H9 (cell line): ENCODE measurements at regions not wholly inside any gene's neighbourhood (a gene's known extent, or its start where the extent isn't known, plus 50 kb on each side); places are given as distances from the start of the nearest gene placed in this dataset.
"Not testable (repeated sequence)": the region's sequence is repeated elsewhere in the genome, so short reads cannot be mapped to it uniquely, and the experiment has no call there.

Source experiments
- DNase-seq: peaks from one replicate; pipeline ENCODE4 v3.0.0-alpha.2; 2017
- H2AFZ ChIP-seq: one replicate; pipeline ENCODE4 v1.6.1; 2013; ENCODE audit warnings: mild to moderate bottlenecking, low read length, control low read depth, moderate library complexity
- H2AK5ac ChIP-seq: 2 replicates; pipeline ENCODE4 v1.6.1; 2013; ENCODE audit warnings: low read length, control low read depth, mixed read lengths; ENCODE audit not compliant: insufficient read length
- H2BK120ac ChIP-seq: one replicate; pipeline ENCODE4 v1.6.1; 2013; ENCODE audit warnings: low read depth, mild to moderate bottlenecking, low read length, control low read depth, inconsistent platforms; ENCODE audit not compliant: poor library complexity, severe bottlenecking
- H2BK12ac ChIP-seq: 2 replicates; pipeline ENCODE4 v1.6.1; 2013; ENCODE audit warnings: low read length, control low read depth, mixed read lengths, low read depth; ENCODE audit not compliant: insufficient read length
- H2BK15ac ChIP-seq: 2 replicates; pipeline ENCODE4 v1.6.1; 2013; ENCODE audit warnings: low read depth, low read length, control low read depth
- H2BK20ac ChIP-seq: one replicate; pipeline ENCODE4 v1.6.1; 2013; ENCODE audit warnings: low read depth, mild to moderate bottlenecking, low read length, control low read depth, inconsistent platforms; ENCODE audit not compliant: poor library complexity, severe bottlenecking
- H2BK5ac ChIP-seq: 2 replicates; pipeline ENCODE4 v1.6.1; 2013; ENCODE audit warnings: low read length, control low read depth, mixed read lengths; ENCODE audit not compliant: insufficient read length
- H3K14ac ChIP-seq: 2 replicates; pipeline ENCODE4 v1.6.1; 2013; ENCODE audit warnings: low read length, control low read depth; ENCODE audit not compliant: insufficient read depth
- H3K18ac ChIP-seq: 2 replicates; pipeline ENCODE4 v1.6.1; 2013; ENCODE audit warnings: low read depth, mild to moderate bottlenecking, mixed read lengths, low read length, control low read depth; ENCODE audit not compliant: insufficient read length
- H3K23ac ChIP-seq: 2 replicates; pipeline ENCODE4 v1.6.1; 2013; ENCODE audit warnings: low read length, control low read depth, mixed read lengths, low read depth; ENCODE audit not compliant: insufficient read length
- H3K23me2 ChIP-seq: 2 replicates; pipeline ENCODE4 v1.6.1; 2013; ENCODE audit warnings: low read depth, mild to moderate bottlenecking, mixed read lengths, low read length, control low read depth; ENCODE audit not compliant: insufficient read length, poor library complexity, severe bottlenecking
- H3K27ac ChIP-seq: 2 replicates; pipeline ENCODE4 v1.5.1; 2013; ENCODE audit warnings: low read length, control low read depth, mixed read lengths, low read depth; ENCODE audit not compliant: insufficient read length
- H3K27me3 ChIP-seq: 2 replicates; pipeline ENCODE4 v1.6.1; 2013; ENCODE audit warnings: low read length, control low read depth, inconsistent platforms; ENCODE audit not compliant: insufficient read depth
- H3K4ac ChIP-seq: 2 replicates; pipeline ENCODE4 v1.6.1; 2013; ENCODE audit warnings: low read depth, mild to moderate bottlenecking, control low read depth, inconsistent platforms, low read length, moderate library complexity
- H3K4me1 ChIP-seq: 2 replicates; pipeline ENCODE4 v1.6.1; 2013; ENCODE audit warnings: low read length, control low read depth, inconsistent platforms; ENCODE audit not compliant: insufficient read depth
- H3K4me2 ChIP-seq: 2 replicates; pipeline ENCODE4 v1.6.1; 2013; ENCODE audit warnings: low read length, control low read depth, mixed read lengths; ENCODE audit not compliant: insufficient read length, insufficient read depth
- H3K56ac ChIP-seq: 2 replicates; pipeline ENCODE4 v1.6.1; 2013; ENCODE audit warnings: low read depth, mild to moderate bottlenecking, mixed read lengths, low read length, control low read depth; ENCODE audit not compliant: insufficient read length
- H3K79me1 ChIP-seq: 2 replicates; pipeline ENCODE4 v1.6.1; 2013; ENCODE audit warnings: low read depth, mild to moderate bottlenecking, moderate library complexity, low read length, control low read depth, inconsistent platforms; ENCODE audit not compliant: insufficient read depth, poor library complexity, severe bottlenecking
- H3K79me2 ChIP-seq: 2 replicates; pipeline ENCODE4 v1.6.1; 2013; ENCODE audit warnings: low read length, control low read depth, inconsistent platforms; ENCODE audit not compliant: insufficient read depth
- H3K9ac ChIP-seq: 2 replicates; pipeline ENCODE4 v1.6.1; 2013; ENCODE audit warnings: low read length, control low read depth, mixed read lengths; ENCODE audit not compliant: insufficient read length; ENCODE audit errors: extremely low read depth
- H3K9me3 ChIP-seq: one replicate; pipeline ENCODE4 v1.6.1; 2013; ENCODE audit warnings: low read depth, low read length, inconsistent platforms; ENCODE audit not compliant: control insufficient read depth
- H3T11ph ChIP-seq: one replicate; pipeline ENCODE4 v1.6.1; 2013; ENCODE audit warnings: mild to moderate bottlenecking, low read length, control low read depth, inconsistent platforms
- H4K20me1 ChIP-seq: one replicate; pipeline ENCODE4 v1.6.1; 2013; ENCODE audit not compliant: control insufficient read depth, insufficient read length, insufficient read depth
- H4K5ac ChIP-seq: 2 replicates; pipeline ENCODE4 v1.6.1; 2013; ENCODE audit warnings: low read depth, mild to moderate bottlenecking, mixed read lengths, low read length, control low read depth; ENCODE audit not compliant: insufficient read length
- H4K8ac ChIP-seq: replicated peaks from 2 replicates; pipeline ENCODE4 v1.6.1; 2013; ENCODE audit warnings: low read length, control low read depth, mixed read lengths, low read depth; ENCODE audit not compliant: insufficient read length
- H4K91ac ChIP-seq: 2 replicates; pipeline ENCODE4 v1.6.1; 2013; ENCODE audit warnings: low read depth, mild to moderate bottlenecking, moderate library complexity, mixed read lengths, low read length, control low read depth; ENCODE audit not compliant: insufficient read length
- H3K27ac Mint-ChIP-seq, 3 experiments: 2 replicates in 2 of 3; 3 replicates in 1 of 3; pipeline ENCODE4 v1.8.0; 2020 to 2021; ENCODE audit warnings: mixed read lengths in 3 of 3, mild to moderate bottlenecking in 1 of 3, moderate library complexity in 1 of 3
- H3K27me3 Mint-ChIP-seq: 2 replicates; pipeline ENCODE4 v1.8.0; 2021; ENCODE audit warnings: low read depth, mild to moderate bottlenecking, moderate library complexity, mixed read lengths
- H3K36me3 Mint-ChIP-seq, 3 experiments: 2 replicates in 2 of 3; 3 replicates in 1 of 3; pipeline ENCODE4 v1.8.0; 2020 to 2021; ENCODE audit warnings: low read depth in 3 of 3, mixed read lengths in 3 of 3; ENCODE audit not compliant: insufficient read depth in 1 of 3
- H3K4me1 Mint-ChIP-seq, 2 experiments: 2 replicates each; pipeline ENCODE4 v1.8.0; 2020; ENCODE audit warnings: mixed read lengths in 2 of 2
- H3K4me3 Mint-ChIP-seq, 2 experiments: 2 replicates in 1 of 2; 3 replicates in 1 of 2; pipeline ENCODE4 v1.8.0; 2020 to 2021; ENCODE audit warnings: mild to moderate bottlenecking in 2 of 2, mixed read lengths in 2 of 2, moderate library complexity in 1 of 2
- H3K9me3 Mint-ChIP-seq, 2 experiments: 2 replicates in 1 of 2; 3 replicates in 1 of 2; pipeline ENCODE4 v1.8.0; 2020; ENCODE audit warnings: mild to moderate bottlenecking in 2 of 2, mixed read lengths in 2 of 2, moderate library complexity in 1 of 2
- WGBS: extraction: QIAGEN DNeasy Blood & Tissue Kit; methylation state at CpG from one replicate; pipeline ENCODE4 v1.1.7; 2013; ENCODE audit warnings: missing lambda C conversion rate, low lambda C conversion rate, mixed read lengths; ENCODE audit not compliant: insufficient read length; ENCODE audit errors: extremely low coverage; 5-methylcytosine and 5-hydroxymethylcytosine counted together
- TF ChIP-seq, protein P1 (sequence below): fragments of 200-600 bp; sonication (generic); conservative IDR thresholded peaks from 3 replicates; pipeline ENCODE4 v1.8.0; 2021; ENCODE audit warnings: antibody characterized with exemption, mild to moderate bottlenecking

DNA sequence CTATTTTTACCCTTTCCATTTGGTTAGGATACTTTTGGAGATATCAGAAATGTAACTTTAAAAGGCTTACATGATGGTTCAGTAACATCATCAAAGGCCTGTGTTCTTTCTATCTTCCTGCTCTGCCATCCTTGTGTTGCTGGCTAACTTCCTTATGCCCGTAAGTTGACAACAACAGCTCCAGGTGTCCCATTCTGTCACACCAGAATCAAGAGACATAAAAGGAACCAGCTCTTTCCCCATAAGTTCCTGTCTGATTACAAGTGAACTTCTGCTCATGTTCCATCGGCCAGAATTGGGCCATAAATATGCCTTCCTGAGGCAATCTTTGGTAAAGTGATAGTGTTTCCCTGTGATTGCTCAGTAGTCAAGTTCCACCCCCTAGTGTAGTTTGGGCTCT is 92.4 kb downstream of the FAM170A start:
- Mint-ChIP-seq H3K4me1 (0 out of 4 replicates have a peak, but pooled peaks cover 0 to 5% of the 10 kb centered on the region in 2 experiments), H3K36me3 (peaks cover 8 to 13% (median 10%) of the 10 kb centered on the region in 3 experiments), H3K4me3 (no peak overlapping the region), H3K9me3 (peaks cover 14 to 18% of the 10 kb centered on the region in 2 experiments), H3K27ac (peak overlapping the region in 1 of 3 experiments; percentile 38; a peak in 1 of 7 replicates), H3K27me3 (no peaks in the 10 kb centered on the region)
- Histone ChIP-seq H3K4ac (no peak overlapping the region), H2BK15ac (no peak overlapping the region), H3K56ac (no peak overlapping the region), H3K4me1 (no peaks in the 10 kb centered on the region), H2AFZ (no peak overlapping the region), H3K79me1 (no peaks in the 10 kb centered on the region), H2BK120ac (no peak overlapping the region), H3K4me2 (no peak overlapping the region), H4K5ac (no peak overlapping the region), H3T11ph (no peak overlapping the region), H2BK12ac (no peak overlapping the region), H3K27me3 (no peaks in the 10 kb centered on the region), H4K20me1 (no peaks in the 10 kb centered on the region), H3K27ac (no peak overlapping the region), H2AK5ac (no peak overlapping the region), H3K23ac (no peak overlapping the region), H3K79me2 (no peaks in the 10 kb centered on the region), H2BK5ac (no peak overlapping the region), H2BK20ac (no peak overlapping the region), H3K9ac (no peak overlapping the region), H3K9me3 (no peaks in the 10 kb centered on the region), H4K91ac (no peak overlapping the region), H3K18ac (no peak overlapping the region), H3K14ac (no peak overlapping the region), H3K23me2 (no peaks in the 10 kb centered on the region), H4K8ac (no peak overlapping the region)
- DNase-seq = no peak
- no CpG with 5 or more reads among the region's 2 CpGs for WGBS
- TF ChIP-seq, protein P1, sequence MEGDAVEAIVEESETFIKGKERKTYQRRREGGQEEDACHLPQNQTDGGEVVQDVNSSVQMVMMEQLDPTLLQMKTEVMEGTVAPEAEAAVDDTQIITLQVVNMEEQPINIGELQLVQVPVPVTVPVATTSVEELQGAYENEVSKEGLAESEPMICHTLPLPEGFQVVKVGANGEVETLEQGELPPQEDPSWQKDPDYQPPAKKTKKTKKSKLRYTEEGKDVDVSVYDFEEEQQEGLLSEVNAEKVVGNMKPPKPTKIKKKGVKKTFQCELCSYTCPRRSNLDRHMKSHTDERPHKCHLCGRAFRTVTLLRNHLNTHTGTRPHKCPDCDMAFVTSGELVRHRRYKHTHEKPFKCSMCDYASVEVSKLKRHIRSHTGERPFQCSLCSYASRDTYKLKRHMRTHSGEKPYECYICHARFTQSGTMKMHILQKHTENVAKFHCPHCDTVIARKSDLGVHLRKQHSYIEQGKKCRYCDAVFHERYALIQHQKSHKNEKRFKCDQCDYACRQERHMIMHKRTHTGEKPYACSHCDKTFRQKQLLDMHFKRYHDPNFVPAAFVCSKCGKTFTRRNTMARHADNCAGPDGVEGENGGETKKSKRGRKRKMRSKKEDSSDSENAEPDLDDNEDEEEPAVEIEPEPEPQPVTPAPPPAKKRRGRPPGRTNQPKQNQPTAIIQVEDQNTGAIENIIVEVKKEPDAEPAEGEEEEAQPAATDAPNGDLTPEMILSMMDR = no peak

DNA sequence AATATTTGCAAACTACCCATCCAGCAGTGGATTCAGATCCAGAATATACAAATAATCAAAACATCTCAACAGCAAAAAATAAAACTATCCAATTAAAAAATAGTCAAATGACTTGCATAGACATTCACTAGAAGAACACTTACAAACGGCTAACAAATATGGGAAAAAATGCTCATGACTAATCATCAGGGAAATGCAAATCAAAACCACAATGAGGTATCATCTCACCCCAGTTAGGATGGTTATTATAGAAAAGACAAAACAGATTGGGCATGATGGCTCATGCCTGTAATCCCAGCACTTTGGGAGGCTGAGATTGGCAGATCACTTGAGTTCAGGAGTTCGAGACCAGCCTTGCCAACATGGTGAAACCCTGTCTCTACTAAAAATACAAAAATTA is 95.9 kb downstream of the FAM170A start:
- not testable (repeated sequence) for H3K18ac ChIP-seq, H3K27ac Mint-ChIP-seq, H3K9me3 ChIP-seq, H3K27ac ChIP-seq, H2BK120ac ChIP-seq, H3T11ph ChIP-seq, H3K4ac ChIP-seq, H3K79me2 ChIP-seq, H3K9ac ChIP-seq, H2BK20ac ChIP-seq, H3K4me1 ChIP-seq, H3K14ac ChIP-seq, H4K8ac ChIP-seq, H3K27me3 ChIP-seq, H2BK15ac ChIP-seq, H3K23ac ChIP-seq, H3K27me3 Mint-ChIP-seq, H3K56ac ChIP-seq, H3K4me3 Mint-ChIP-seq, DNase-seq, H3K4me2 ChIP-seq, H4K91ac ChIP-seq, H3K23me2 ChIP-seq, H2BK5ac ChIP-seq, H3K79me1 ChIP-seq, H2AFZ ChIP-seq, H2AK5ac ChIP-seq, H4K20me1 ChIP-seq, H2BK12ac ChIP-seq, H3K4me1 Mint-ChIP-seq, H4K5ac ChIP-seq
- H3K9me3 Mint-ChIP-seq = peaks cover 18 to 20% of the 10 kb centered on the region in 2 experiments
- H3K36me3 Mint-ChIP-seq = peaks cover 10 to 17% (median 10%) of the 10 kb centered on the region in 3 experiments
- no CpG with 5 or more reads among the region's 2 CpGs for WGBS
